ENCODE measurements at regions not wholly inside any gene's neighbourhood (a gene's known extent, or its start where the extent isn't known, plus 50 kb on each side); places are given as distances from the start of the nearest gene placed in this dataset.

- TF ChIP-seq CTCF (conservative IDR thresholded peaks at IDR 0.05) (no peak), EZH2 (IDR thresholded peaks at IDR 0.05; ENCODE audit: low read depth) (no peak)
Measured at GRCh38 chr2:88265352-88266303, 95.5 kb downstream of the THNSL2 start.
